Osteoblast (primary cell): ENCODE measurements at regions not wholly inside any gene's neighbourhood (a gene's known extent, or its start where the extent isn't known, plus 50 kb on each side); places are given as distances from the start of the nearest gene placed in this dataset.

ENCODE experiments used
- DNase-seq: peaks from one replicate; pipeline ENCODE4 v3.0.0; 2011; ENCODE audit warnings: low spot score, mixed read lengths; ENCODE audit not compliant: insufficient read length; ENCODE audit errors: missing footprints
- H2AFZ ChIP-seq: 2 replicates; pipeline ENCODE4 v1.6.0; 2011; ENCODE audit warnings: mild to moderate bottlenecking, low read length
- H3K27ac ChIP-seq: 2 replicates; pipeline ENCODE4 v1.5.1; 2011; ENCODE audit warnings: mild to moderate bottlenecking, low read depth, low read length, moderate library complexity
- H3K27me3 ChIP-seq: 2 replicates; pipeline ENCODE4 v1.6.0; 2012; ENCODE audit warnings: mild to moderate bottlenecking, control low read depth, inconsistent platforms, low read length, moderate library complexity; ENCODE audit not compliant: insufficient read depth
- H3K36me3 ChIP-seq: 2 replicates; pipeline ENCODE4 v1.5.1; 2011; ENCODE audit warnings: mild to moderate bottlenecking, low read length, control low read depth, moderate library complexity; ENCODE audit not compliant: insufficient read depth
- H3K4me1 ChIP-seq: 2 replicates; pipeline ENCODE4 v1.5.1; 2011; ENCODE audit warnings: mild to moderate bottlenecking, low read length, control low read depth, moderate library complexity; ENCODE audit not compliant: insufficient read depth
- H3K4me2 ChIP-seq: 2 replicates; pipeline ENCODE4 v1.6.0; 2011; ENCODE audit warnings: mild to moderate bottlenecking, low read length; ENCODE audit not compliant: insufficient read depth
- H3K4me3 ChIP-seq: fragments of 200-600 bp; sonication (generic); 3 replicates; pipeline ENCODE4 v1.5.1; 2012; ENCODE audit warnings: mild to moderate bottlenecking, low read length, inconsistent platforms; ENCODE audit not compliant: insufficient read depth
- H3K79me2 ChIP-seq: 2 replicates; pipeline ENCODE4 v1.6.0; 2012; ENCODE audit warnings: mild to moderate bottlenecking, low read length, control low read depth, inconsistent platforms; ENCODE audit not compliant: insufficient read depth
- H3K9me3 ChIP-seq: 2 replicates; pipeline ENCODE4 v1.5.1; 2011; ENCODE audit warnings: low read depth, low read length, control low read depth
- H4K20me1 ChIP-seq: 2 replicates; pipeline ENCODE4 v1.6.0; 2012; ENCODE audit warnings: mild to moderate bottlenecking, low read length, control low read depth; ENCODE audit not compliant: insufficient read depth
- TF ChIP-seq, protein P1 (sequence below): IDR thresholded peaks from 2 replicates; pipeline ENCODE4 v1.5.1; 2011; ENCODE audit warnings: mild to moderate bottlenecking, low read depth, low read length, moderate library complexity; ENCODE audit errors: extremely low read depth

DNA sequence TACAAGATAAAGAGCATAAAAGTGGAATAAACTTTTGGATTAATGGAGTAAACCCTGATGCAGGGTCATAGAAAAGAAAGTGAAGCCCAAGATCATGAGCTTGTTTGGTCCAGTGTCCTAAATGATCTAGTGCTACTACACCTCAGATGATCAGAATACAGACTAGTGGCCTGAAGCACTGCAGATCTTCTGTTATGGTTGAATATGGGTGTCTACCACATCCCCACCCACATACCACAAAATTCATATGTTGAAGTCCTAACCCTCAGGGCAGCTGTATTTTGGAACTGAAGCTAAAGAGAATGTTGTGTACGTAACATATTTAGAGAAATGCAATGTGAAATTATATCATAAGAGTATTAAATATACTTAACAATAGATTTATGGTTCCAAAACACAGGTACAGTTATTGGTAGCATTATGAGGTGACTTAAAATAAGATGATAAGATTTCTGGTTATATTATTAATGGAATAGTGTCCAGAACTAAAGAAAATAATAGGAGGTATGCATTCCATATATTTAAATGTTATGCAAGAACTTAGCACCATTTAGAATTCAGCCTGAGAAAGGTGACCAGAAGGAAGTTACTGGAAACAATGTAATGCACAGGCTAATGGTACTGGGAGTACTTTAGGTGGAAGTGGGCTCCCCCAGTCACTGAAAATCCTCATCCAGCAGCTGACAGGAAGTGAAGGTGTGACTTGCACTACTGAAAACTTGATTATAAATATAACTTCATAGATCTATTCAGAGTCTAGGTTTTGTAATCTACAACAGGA is 1155.1 kb downstream of the TAF11L14 start:
- H3K27ac ChIP-seq, result no peak overlapping the region
- H2AFZ ChIP-seq, result no peak overlapping the region
- DNase-seq, result peak; percentile 44
- H3K4me3 ChIP-seq, result no peak overlapping the region
- TF ChIP-seq, protein P1, sequence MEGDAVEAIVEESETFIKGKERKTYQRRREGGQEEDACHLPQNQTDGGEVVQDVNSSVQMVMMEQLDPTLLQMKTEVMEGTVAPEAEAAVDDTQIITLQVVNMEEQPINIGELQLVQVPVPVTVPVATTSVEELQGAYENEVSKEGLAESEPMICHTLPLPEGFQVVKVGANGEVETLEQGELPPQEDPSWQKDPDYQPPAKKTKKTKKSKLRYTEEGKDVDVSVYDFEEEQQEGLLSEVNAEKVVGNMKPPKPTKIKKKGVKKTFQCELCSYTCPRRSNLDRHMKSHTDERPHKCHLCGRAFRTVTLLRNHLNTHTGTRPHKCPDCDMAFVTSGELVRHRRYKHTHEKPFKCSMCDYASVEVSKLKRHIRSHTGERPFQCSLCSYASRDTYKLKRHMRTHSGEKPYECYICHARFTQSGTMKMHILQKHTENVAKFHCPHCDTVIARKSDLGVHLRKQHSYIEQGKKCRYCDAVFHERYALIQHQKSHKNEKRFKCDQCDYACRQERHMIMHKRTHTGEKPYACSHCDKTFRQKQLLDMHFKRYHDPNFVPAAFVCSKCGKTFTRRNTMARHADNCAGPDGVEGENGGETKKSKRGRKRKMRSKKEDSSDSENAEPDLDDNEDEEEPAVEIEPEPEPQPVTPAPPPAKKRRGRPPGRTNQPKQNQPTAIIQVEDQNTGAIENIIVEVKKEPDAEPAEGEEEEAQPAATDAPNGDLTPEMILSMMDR, result no peak
- H3K9me3 ChIP-seq, result no peaks in the 10 kb centered on the region
- H3K4me1 ChIP-seq, result no peaks in the 10 kb centered on the region
- no peak overlapping the region for H3K4me2 ChIP-seq
- no peaks in the 10 kb centered on the region for H4K20me1 ChIP-seq
- no peaks in the 10 kb centered on the region for H3K79me2 ChIP-seq
- H3K27me3 ChIP-seq, result no peaks in the 10 kb centered on the region
- no peaks in the 10 kb centered on the region for H3K36me3 ChIP-seq

DNA sequence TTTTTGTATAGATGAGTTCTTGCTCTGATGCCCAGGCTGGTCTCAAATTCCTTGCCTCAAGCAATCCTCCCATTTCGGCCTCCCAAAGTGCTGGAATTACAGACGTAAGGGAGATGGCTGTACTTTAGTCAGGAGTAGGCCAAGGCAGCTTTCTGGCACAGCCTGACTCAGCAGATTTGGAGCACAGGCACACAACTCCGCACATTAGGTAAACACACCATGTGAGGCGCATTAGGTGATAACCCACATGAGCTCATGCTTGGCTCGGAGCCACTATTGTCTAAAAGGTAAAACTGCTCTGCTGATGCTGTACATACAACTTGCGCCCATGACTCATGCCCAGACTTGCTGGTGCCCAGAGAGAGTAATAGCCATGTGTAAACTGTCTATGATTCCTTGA is 1157.9 kb downstream of the TAF11L14 start:
- Histone ChIP-seq H3K4me2 (no peak overlapping the region), H4K20me1 (no peaks in the 10 kb centered on the region), H3K36me3 (no peaks in the 10 kb centered on the region), H3K27ac (no peak overlapping the region), H3K79me2 (no peaks in the 10 kb centered on the region), H3K4me1 (no peaks in the 10 kb centered on the region), H3K27me3 (no peaks in the 10 kb centered on the region), H2AFZ (no peak overlapping the region), H3K4me3 (no peak overlapping the region), H3K9me3 (no peaks in the 10 kb centered on the region)
- no peak for DNase-seq
- TF ChIP-seq, protein P1, result no peak

- DNase-seq, result no peak
- Histone ChIP-seq H3K4me2 (no peak overlapping the region), H3K27ac (no peak overlapping the region), H3K79me2 (no peaks in the 10 kb centered on the region), H3K36me3 (no peaks in the 10 kb centered on the region), H3K27me3 (no peaks in the 10 kb centered on the region), H2AFZ (no peak overlapping the region), H4K20me1 (no peaks in the 10 kb centered on the region), H3K4me3 (no peak overlapping the region), H3K9me3 (peaks cover 2% of the 10 kb centered on the region), H3K4me1 (no peaks in the 10 kb centered on the region)
- TF ChIP-seq, protein P1, result no peak
Observed at GRCh38 chr5:18797222-18797621, 1163.0 kb downstream of the TAF11L14 start.

DNA sequence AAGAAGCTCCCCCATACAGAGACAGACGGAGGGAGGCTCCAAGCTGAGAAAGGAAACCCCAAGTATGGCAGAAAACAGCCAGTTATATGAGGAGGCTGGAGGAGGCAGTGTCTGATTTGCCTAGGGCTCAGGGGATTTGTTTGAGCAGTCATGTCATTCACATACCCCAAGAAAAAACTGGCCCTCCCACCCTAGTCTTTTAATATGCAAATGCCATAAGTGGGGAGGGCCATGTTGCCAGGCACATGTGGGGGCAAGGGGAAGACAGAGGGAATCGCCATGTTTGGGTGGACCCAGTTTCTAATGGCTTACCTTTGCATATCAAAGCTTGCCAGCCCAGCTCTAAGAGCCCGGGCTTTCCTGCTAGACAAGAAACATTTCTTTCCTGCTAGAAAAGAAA is 1163.8 kb downstream of the TAF11L14 start:
- H3K4me1 ChIP-seq, result no peaks in the 10 kb centered on the region
- no peaks in the 10 kb centered on the region for H4K20me1 ChIP-seq
- H3K79me2 ChIP-seq, result no peaks in the 10 kb centered on the region
- peaks cover 2% of the 10 kb centered on the region for H3K9me3 ChIP-seq
- no peak overlapping the region for H2AFZ ChIP-seq
- H3K27ac ChIP-seq, result no peak overlapping the region
- no peak for DNase-seq
- no peaks in the 10 kb centered on the region for H3K27me3 ChIP-seq
- H3K36me3 ChIP-seq, result no peaks in the 10 kb centered on the region
- no peak overlapping the region for H3K4me3 ChIP-seq
- TF ChIP-seq, protein P1, result no peak
- H3K4me2 ChIP-seq, result no peak overlapping the region
